ENCODE measurements at regions not wholly inside any gene's neighbourhood (a gene's known extent, or its start where the extent isn't known, plus 50 kb on each side); places are given as distances from the start of the nearest gene placed in this dataset.
"Not testable (repeated sequence)": the region's sequence is repeated elsewhere in the genome, so short reads cannot be mapped to it uniquely, and the experiment has no call there.

DNA sequence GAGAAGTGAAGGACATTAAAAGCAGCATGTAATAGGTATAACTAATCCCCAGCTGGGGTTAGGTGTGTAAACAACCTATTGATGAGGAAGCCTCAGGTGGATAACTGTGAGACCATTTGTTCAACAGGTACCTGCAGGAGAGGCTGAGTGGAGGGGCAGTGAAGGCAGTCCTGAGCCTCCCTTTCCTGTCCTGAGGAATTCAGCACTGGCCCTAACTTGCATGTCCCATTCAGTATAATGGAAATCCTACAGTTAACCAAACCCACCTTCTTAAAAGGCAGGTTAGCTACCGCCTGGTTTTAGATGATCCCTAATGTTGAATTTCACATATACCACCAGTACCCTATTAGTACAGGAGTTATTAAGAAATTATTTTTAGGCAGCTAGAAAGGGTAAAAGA is 225.9 kb upstream of the GOT2 start:
- no peak for DNase-seq (ENCODE audit: low spot score)

DNA sequence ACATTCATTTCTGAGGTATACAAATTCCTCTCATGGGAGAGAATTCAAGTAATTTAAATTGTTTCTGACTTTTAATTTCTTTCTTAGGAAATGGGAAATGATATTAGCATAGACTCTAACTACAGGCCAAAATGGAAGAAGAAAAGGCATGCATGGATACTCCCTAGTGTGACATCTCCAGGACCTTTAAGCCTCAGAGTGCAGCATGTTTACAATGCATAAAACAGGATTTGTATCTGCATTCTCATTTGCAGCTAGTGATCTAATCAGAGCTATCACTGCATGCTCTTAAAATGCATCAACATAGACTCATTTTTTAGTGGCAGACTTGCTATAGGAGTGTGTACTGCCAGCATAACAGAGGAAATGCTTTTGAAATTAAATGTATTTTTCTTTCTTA is 224.6 kb upstream of the GOT2 start:
- DNase-seq (ENCODE audit: low spot score), result no peak

DNA sequence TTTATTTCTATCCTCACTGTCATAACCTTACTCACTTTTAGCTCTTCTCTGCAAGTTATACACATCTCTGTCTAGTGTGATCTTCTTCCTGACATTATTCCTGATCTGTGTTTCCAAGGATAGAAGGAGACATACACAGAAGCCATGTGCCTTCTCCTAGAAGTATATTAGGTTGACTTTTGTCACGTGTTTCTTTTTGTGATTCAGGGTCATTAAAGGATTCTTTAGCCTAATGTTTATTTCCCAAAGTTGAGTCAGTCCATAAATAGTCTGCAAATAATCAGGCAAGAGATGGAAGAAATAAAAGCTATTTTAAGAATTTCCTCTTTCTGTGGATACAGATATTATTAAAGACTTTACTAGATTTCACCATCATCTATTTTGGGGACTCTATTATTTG is 214.1 kb upstream of the GOT2 start:
- DNase-seq (ENCODE audit: low spot score), result no peak

DNA sequence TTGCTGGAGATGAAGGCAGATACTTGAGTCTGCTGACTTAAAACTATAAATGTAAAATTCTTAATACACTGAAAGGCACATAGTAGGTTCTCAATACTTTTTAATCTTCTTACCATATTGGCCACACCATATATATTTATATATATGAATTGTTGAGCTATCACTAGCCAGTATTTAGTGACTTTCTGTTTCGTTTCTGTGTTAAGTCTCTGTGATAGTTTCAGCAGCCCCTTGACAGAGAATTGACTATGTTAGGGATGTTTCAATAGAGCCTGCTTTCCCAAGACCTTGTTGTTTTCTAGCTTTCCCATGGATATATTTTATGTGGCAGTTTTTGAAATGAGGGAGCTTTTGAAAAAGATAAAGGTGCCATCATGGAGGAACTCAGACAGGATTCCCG is 206.5 kb upstream of the GOT2 start:
- DNase-seq (ENCODE audit: low spot score), result no peak

DNA sequence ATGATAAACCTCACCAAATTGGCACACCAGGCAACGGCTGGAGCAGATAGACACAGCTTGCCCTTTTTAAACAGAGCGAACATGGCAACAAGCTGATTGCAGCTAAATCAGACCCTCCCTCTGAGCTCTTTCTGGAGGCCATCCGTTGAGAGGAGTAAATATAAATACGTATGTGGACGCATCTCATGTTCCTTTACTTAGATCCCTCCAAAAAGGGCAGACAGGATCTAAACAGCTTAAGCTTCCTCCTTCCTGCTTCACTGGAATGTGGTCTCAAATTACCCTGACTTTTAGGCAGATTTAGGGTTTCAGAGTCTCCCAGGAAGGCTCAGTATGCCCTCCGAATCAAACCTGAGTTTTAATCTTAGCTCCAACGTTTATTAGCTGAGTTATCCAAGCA is 204.7 kb upstream of the GOT2 start:
- no peak for DNase-seq (ENCODE audit: low spot score)

DNA sequence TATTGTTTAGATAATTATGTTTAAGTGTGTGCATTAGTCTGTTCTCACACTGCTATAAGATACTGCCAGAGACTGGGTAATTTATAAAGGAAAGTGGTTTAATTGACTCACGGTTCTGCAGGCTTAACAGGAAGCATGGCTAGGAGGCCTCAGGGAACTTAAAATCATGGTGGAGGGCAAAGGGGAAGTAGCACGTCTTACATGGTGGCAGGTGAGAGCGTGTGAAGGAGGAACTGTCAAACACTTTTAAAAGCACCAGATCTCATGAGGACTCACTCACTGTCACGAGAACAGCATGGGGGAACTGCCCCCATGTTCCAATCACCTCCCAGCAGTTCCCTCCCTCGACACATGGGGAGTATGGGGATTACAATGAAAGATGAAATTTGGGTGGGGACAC is 203.5 kb upstream of the GOT2 start:
- no peak for DNase-seq (ENCODE audit: low spot score)

DNA sequence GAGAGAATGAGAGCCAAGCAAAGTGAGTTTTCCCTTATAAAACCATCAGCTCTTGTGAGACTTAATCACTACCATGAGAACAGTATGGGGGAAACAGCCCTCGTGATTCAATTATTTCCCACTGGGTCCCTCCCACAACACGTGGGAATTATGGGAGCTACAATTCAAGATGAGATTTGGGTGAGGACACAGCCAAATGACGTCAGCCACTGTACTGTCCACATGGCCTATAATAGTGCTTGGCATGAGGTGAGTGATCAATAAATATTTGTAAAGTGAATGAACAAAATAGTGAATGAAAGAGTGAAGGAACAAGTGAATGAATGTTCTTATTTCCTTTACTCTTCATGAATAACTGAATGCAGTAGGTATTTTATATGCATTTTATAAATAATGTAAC is 199.1 kb upstream of the GOT2 start:
- no peak for DNase-seq (ENCODE audit: low spot score)

DNA sequence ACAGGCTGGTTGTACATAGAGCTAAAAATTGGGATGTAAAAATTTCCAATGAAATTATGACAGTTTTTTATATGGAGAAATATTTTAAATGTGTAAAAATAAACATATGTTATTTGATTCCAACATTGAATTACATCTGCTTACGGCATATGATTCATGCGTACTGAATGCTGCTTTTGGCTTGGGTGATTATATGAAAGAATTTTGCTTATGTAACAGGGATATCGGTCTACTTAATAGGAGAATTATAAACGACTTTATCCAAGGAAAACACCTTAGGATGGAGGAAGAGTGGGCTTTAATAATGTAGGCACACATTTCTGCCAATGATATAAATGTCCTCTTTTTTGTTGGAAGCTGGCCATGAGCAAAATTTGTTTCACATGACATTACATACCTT is 197.3 kb upstream of the GOT2 start:
- no peak for DNase-seq (ENCODE audit: low spot score)

DNA sequence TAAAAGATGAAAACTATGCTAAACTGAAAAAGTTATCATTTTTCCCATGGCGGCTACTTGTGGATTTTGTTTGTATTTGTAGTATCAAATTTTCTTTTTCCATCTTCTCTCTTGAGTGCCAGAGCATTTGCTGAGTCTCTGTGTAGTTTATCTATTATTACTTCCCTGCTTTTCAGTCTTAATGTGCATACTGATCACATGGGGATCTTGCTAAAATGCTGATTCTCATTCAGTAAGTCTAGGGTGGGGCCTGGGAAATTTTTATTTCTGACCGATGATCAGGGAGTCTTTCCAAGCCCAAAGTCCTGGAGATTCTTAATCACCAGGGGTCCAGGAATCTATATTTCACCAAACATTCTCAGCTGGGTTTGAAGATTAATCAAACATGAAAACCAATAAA is 189.0 kb upstream of the GOT2 start:
- DNase-seq (ENCODE audit: low spot score), result no peak

DNA sequence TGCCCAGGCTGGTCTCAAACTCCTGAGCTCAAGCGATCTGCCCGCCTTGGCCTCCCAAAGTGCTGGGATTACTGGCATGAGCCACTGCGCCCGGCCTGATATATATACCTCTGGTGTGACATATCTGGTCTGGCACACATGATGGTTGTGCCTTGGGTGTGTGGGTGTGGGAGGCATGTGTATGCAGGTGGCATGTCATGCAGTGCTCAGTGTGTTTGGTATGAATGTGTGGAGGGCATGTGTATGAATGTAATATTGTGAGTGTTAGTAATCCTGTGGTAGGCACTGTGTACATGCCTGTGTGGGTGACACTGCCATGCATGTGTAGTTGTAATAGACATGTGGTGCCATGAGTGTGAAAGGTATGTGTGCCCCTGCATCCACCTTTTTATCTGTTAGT is 179.3 kb upstream of the GOT2 start:
- no peak for DNase-seq (ENCODE audit: low spot score)

DNA sequence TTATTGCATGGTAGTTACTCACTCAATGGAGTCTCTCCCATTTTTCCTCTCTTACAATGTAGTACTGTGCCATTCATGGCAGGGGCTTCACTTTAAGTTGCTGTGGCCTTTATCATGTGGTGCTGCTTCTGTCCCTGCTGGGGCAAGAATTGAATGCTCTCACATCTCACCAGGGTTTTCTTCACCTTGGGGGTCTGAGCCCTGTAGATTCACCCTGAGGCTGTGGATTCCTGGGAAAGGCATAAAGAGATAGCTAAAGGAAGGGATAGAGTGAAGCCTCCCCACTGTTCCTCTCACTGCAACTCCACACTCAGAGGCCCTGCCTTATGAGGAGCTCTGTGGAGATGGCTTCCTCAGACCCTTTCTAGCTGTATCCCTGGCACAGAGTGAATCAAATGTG is 178.5 kb upstream of the GOT2 start:
- no peak for DNase-seq (ENCODE audit: low spot score)

DNA sequence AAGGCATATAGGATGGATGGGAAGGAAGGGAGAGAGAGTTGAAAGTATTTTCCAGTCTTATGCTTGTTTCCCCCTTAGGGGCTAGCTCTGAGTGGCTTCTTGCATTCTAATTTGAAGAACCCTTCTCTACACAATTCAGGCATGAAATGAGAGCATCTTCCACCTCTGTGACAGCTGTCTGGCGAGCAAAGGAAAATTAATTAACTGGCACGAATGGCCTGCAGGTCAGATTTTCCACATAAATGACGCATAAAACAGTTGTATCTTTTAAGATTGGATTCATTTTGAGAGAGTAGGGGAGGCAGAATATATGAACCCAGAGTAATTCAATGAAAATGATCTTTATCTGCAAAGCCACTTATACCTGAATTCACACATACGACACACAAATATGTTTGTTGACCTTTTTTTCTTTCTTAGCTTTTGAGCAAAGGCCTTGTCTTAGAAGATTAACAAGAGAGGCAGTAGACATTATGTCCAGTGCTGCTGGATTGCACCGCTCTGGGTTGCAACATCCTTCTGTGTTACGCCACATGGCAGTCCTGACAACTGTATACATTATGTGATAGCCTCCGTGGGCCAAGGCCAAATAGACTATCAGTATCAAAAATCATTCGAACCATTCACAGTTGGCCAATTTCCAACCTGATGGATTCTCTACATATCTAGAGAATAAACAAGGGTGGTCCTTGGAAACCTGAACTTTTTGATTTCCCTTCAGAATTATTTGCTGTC is 173.0 kb upstream of the GOT2 start:
- no peak for DNase-seq (ENCODE audit: low spot score)

DNA sequence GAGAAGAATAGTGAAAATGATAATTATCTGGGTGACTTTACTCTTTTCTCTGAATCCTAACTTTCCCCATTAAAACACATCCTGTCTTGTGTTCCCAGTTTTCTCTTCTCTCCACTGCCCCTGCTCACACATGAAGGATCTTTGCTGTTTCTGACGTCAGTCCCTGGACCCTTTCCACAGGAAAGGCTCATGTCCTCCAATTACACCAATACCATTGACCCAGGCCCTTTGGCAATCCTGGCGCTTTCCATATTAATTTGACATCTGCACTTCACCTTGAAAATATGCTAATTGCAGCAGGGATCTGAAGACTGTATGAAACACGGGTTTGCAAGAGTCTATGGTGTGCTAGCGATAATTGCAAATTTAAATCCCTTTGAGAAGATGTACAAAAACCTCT is 170.2 kb upstream of the GOT2 start:
- no peak for DNase-seq (ENCODE audit: low spot score)

DNA sequence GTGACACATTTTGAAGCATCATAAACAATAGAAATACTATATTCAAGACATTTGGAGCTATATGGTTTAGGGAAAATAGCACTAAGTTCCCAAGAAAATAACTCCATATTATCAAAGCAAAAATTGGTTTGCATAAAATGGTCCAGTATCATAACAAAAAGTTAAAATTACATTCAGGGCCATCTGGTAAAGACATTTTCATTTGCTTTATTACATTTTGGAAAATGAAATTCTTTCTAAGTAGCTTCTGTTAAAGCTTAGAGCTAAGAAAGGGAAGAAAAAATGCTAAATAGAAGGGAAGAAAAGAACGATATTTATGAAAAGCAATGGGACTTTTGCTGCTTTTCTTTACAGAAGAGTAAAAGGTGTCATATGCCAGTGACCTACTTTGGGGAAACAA is 155.4 kb upstream of the GOT2 start:
- DNase-seq (ENCODE audit: low spot score), result no peak

DNA sequence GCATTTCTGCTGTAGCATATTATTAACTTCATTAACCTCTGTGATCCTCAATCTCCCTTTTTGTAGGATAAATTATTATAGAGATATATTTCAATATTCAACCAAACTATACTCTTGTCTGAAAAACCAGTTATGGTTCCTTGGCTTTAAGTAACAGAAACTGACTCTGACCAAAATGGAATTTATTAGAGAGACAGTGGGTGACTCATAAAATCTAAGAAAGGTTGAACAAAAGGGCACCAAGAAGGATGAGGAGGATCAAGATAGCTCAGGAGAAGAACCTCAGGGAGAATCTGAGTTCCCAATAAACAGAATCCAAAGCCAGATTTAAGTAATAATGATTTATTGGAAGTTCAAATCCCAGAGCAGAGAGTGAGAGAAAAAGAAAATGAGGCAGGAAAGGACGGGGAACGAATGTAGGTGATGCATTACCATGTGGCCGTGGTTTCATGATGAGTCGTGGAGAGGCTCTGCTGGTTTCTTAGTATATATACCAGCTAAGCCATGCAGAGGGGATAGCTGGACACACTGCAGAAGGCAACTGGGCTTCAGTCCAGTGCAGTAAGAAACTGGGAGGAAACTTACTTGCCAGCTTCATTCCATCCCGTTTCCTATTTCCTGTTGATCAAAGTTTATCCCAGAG is 151.5 kb upstream of the GOT2 start:
- no peak for DNase-seq (ENCODE audit: low spot score)

DNA sequence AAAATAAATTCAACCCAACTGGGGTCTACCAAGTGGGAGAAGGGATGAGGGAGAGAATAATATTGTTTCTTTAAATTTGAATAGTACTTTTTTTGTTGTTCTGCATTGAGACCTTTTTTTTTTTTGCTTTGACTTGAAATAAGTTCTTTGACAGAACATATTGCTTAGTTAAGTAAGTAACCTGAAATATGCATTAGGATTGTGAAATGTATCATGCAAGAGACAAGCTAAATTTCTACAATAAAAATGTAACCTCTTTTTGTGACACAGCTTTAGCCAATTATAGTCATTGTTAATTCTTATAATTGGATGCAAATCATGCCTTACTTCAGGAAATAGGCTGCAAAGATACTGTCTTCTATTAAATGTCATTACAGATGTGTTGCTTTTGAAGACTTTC is 150.0 kb upstream of the GOT2 start:
- DNase-seq (ENCODE audit: low spot score), result no peak

DNA sequence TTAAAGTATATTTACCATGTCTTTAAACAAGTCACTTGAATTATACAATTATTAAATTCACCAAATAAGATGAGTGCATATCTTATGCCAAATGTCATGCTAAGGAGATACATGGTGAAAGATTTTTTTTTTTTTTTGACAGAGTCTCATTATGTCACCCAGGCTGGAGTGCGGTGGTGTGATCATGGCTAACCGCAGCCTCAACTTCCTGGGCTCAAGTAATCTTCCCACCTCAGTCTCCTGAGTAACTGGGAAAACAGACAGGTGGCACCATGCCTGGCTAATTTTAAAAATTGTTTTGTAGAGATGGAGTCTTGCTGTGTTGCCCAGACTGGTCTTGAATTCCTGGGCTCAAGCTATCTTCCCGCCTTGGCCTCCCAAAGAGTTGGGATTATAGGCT is 149.0 kb upstream of the GOT2 start:
- no peak for DNase-seq (ENCODE audit: low spot score)

DNA sequence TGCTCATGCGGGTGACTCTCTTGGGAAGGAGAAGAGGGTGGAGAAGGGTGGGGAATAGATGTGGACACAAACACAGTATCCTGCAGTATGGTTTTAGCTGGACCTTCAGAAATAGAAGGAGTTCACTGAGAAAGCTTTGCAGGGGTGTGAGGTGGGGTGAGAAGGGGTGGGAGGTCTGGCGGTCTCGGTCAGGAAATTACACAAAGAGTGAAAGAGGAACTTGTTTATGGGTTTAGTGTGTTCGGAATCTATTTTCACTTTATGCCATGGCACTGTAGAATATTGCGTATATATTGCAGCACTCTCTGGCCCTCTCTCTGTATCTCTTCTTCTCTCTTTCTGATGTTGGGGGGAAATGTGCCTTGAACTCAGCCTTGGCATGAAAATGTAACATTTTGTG is 148.2 kb upstream of the GOT2 start:
- DNase-seq (ENCODE audit: low spot score), result no peak

DNA sequence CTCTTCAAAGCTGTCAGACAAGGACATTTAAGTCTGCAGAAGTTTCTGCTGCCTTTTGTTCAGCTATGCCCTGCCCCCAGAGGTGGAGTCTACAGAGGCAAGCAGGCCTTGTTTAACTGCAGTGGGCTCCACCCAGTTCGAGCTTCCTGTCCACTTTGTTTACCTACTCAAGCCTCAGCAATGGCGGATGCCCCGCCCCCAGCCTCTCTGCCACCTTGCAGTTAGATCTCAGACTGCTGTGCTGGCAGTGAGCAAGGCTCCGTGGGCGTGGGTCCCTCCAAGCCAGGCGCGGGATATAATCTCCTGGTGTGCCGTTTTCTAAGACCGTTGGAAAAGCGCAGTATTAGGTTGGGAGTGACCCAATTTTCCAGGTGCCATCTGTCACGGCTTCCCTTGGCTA is 144.5 kb upstream of the GOT2 start:
- not testable (repeated sequence) for DNase-seq (ENCODE audit: low spot score)

DNA sequence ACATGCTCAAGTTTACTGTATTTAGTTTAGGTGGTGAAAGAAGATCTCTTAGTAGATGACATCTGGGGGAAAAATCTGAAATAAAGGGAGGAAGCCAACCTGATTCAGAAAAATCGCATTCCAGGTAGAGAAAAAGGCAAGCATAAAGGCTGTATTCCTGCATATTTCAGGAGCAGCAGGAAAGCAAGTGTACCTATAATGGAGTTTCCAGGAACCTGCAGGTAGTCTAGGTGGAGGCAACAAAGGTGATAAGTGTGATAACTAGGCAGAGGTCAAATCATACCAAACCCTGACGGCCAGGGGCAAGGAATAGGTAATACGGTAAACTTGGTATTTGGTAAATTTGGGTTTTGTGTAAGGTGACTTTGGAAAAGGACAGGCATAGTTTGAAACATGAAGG is 132.8 kb upstream of the GOT2 start:
- DNase-seq (ENCODE audit: low spot score), result no peak

DNA sequence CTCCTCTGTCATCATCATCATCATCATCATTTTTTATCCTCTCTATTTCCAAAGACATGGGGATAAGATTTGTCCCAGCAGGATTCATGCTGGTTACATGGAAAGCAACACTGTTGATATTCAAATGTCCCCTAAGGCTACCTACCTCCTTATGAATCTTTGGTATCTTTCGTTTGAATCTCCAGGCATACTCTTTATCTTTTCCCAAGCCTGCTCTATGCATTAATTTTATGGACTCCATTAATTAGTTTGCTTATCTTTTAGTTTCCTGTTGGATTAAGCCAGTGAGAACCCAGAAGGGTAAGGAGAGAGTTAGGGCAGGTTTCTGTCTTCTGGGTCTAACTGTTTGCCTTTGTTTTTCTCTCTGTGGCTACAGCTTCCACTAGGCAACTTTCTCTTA is 129.6 kb upstream of the GOT2 start:
- DNase-seq (ENCODE audit: low spot score), result no peak

DNA sequence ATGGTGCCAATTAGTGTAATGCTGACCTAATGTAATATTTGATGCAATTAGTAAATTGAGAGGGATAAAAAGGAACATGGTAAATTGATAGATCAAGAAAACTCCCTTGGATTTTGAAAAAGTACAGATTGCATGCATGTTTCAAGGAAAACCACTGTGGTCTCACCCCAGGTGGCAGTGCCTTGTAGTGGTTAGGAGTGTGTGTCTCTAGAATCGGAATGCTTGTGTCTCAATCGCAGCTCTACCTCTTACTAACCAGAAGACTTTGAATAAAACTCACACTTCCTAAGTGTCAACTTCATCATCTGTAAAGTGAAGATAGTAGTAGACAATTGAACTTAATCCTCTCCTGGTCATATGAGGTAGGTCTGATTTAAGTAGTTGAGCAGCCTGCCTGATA is 128.9 kb upstream of the GOT2 start:
- DNase-seq (ENCODE audit: low spot score), result no peak

DNA sequence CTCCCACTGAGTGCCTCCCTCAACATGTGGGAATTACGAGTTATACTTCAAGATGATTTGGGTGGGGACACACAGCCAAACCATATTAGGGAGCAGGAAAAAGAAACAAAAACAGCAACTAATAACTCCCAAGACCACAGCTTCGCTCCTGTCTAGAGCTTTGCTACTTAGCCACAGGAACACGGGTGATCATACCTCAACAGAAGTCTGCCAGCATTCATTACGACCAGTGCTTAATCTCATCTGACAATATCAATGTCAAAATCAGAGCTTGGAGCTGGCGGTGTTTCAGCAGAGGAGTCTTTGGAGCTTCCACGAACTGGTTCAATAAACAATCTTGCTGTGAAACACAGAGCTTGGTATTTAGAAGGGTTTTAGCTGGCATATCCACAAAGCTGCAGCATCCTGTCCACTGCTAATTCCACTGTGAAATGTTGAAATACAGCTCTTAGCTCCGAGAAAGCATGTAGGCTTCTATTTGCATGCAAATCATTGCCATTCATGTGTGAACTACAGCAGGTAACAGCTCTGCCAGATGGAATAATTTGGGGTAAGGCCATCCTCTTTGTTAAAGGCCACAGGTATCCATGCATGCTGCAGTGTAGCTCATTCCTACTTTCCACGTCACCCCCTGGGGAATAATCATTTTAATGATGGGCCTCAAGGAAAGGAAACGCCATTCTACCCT is 128.4 kb upstream of the GOT2 start:
- no peak for DNase-seq (ENCODE audit: low spot score)
